NT2/D1 (cell line): ENCODE measurements at regions not wholly inside any gene's neighbourhood (a gene's known extent, or its start where the extent isn't known, plus 50 kb on each side); places are given as distances from the start of the nearest gene placed in this dataset.

Source experiments
- SUZ12 ChIP-seq: IDR thresholded peaks from 2 replicates; pipeline ENCODE4 v1.6.1; 2011; ENCODE audit not compliant: insufficient read length, insufficient read depth; ENCODE audit errors: extremely low read depth
- YY1 ChIP-seq: IDR thresholded peaks from 2 replicates; pipeline ENCODE4 v1.6.1; 2011; ENCODE audit not compliant: insufficient read length, insufficient read depth
- ZNF274 ChIP-seq: IDR thresholded peaks from 2 replicates; pipeline ENCODE4 v1.6.1; 2011; ENCODE audit warnings: mild to moderate bottlenecking, low read depth, low read length

DNA sequence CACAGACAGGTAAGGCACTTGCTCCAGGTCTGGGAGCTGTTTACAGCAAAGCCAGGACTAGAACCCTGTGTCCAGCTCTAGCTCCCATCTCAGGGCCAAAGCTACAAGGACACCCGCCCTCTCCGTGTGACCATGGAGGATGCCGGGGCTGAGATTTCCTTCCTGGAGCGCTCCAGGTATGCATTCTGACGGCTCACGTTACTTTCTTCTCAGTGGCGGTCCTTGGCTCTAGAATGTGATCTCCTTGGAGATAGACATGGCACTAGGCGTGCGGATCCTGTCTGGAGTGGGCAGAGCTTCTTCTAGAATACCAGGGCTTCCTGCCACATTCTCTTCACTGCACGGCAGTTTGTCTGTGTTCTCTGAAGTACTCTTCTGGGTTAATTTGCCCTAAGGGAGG lies 185.7 kb downstream of the OPA1 start:
- TF ChIP-seq SUZ12 (no peak), ZNF274 (no peak), YY1 (no peak)
